T-helper 1 cell (primary cell): ENCODE measurements at regions not wholly inside any gene's neighbourhood (a gene's known extent, or its start where the extent isn't known, plus 50 kb on each side); places are given as distances from the start of the nearest gene placed in this dataset.

Experiments
- DNase-seq, 5 donors: peaks; one replicate each; pipeline ENCODE4 v3.0.0-alpha.2; 2012 to 2020

- DNase-seq: no peak
Measured at GRCh38 chr1:232227306-232227705, 402.6 kb downstream of the SIPA1L2 start.

- DNase-seq: peak in 1 of 5 donors; percentile 60
Measured at GRCh38 chr1:232226197-232226712, 403.7 kb downstream of the SIPA1L2 start.

GRCh38 chr1:232225336-232226131, 404.4 kb downstream of the SIPA1L2 start:
- DNase-seq: no peak

GRCh38 chr1:232223887-232224286, 406.0 kb downstream of the SIPA1L2 start:
- DNase-seq: no peak

- no peak for DNase-seq
Measured at GRCh38 chr1:232223183-232223708, 406.7 kb downstream of the SIPA1L2 start.

GRCh38 chr1:232222614-232223013, 407.3 kb downstream of the SIPA1L2 start:
- no peak for DNase-seq

GRCh38 chr1:232221802-232222499, 408.0 kb downstream of the SIPA1L2 start:
- no peak for DNase-seq

GRCh38 chr1:232218955-232219865, 410.7 kb downstream of the SIPA1L2 start:
- no peak for DNase-seq

- DNase-seq: no peak
Measured at GRCh38 chr1:232213928-232214327, 416.0 kb downstream of the SIPA1L2 start.

GRCh38 chr1:232212253-232212652, 417.7 kb downstream of the SIPA1L2 start:
- DNase-seq: no peak

- no peak for DNase-seq
Measured at GRCh38 chr1:232211149-232211548, 418.8 kb downstream of the SIPA1L2 start.

- no peak for DNase-seq
Measured at GRCh38 chr1:232209357-232209756, 420.6 kb downstream of the SIPA1L2 start.

- DNase-seq: no peak
Measured at GRCh38 chr1:232207073-232207866, 422.7 kb downstream of the SIPA1L2 start.

- DNase-seq: no peak
Measured at GRCh38 chr1:232204269-232204668, 425.7 kb downstream of the SIPA1L2 start.

- no peak for DNase-seq
Measured at GRCh38 chr1:232201024-232201423, 428.9 kb downstream of the SIPA1L2 start.

GRCh38 chr1:232196042-232196441, 433.9 kb downstream of the SIPA1L2 start:
- DNase-seq: no peak

- DNase-seq: no peak
Measured at GRCh38 chr1:232194424-232194823, 435.5 kb downstream of the SIPA1L2 start.

- no peak for DNase-seq
Measured at GRCh38 chr1:232193451-232193783, 436.5 kb downstream of the SIPA1L2 start.

GRCh38 chr1:232192781-232193450, 437.0 kb downstream of the SIPA1L2 start:
- DNase-seq: no peak

GRCh38 chr1:232191560-232191959, 438.4 kb downstream of the SIPA1L2 start:
- DNase-seq: no peak

GRCh38 chr1:232188318-232188717, 441.6 kb downstream of the SIPA1L2 start:
- no peak for DNase-seq
